Suppressor macrophage treated with lipopolysaccharide for 4 hours (primary cell): ENCODE measurements at regions not wholly inside any gene's neighbourhood (a gene's known extent, or its start where the extent isn't known, plus 50 kb on each side); places are given as distances from the start of the nearest gene placed in this dataset.

Experiments
- DNase-seq: peaks from one replicate; pipeline ENCODE4 v3.0.0-alpha.2; 2020

DNA sequence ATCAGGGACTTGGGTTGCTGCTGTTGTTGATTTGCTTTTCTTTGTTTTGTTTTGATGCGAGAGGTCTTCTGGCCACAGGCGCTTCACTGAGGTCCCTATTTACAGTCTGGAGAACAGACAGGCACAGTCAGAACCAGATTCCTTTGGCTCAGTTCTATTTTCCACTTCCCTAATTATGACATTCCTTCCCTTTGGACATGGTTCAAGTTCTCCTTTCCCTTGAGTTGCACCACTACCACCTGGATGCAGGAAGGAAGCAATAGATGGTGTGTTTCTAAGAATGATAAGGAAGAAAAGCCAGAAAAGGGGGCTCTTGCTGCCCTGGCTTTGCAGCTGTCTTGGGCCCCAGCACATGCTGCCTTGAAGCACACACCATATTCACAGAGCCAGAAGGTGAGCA lies 160.6 kb downstream of the MAF start:
- DNase-seq: peak; percentile 67

DNA sequence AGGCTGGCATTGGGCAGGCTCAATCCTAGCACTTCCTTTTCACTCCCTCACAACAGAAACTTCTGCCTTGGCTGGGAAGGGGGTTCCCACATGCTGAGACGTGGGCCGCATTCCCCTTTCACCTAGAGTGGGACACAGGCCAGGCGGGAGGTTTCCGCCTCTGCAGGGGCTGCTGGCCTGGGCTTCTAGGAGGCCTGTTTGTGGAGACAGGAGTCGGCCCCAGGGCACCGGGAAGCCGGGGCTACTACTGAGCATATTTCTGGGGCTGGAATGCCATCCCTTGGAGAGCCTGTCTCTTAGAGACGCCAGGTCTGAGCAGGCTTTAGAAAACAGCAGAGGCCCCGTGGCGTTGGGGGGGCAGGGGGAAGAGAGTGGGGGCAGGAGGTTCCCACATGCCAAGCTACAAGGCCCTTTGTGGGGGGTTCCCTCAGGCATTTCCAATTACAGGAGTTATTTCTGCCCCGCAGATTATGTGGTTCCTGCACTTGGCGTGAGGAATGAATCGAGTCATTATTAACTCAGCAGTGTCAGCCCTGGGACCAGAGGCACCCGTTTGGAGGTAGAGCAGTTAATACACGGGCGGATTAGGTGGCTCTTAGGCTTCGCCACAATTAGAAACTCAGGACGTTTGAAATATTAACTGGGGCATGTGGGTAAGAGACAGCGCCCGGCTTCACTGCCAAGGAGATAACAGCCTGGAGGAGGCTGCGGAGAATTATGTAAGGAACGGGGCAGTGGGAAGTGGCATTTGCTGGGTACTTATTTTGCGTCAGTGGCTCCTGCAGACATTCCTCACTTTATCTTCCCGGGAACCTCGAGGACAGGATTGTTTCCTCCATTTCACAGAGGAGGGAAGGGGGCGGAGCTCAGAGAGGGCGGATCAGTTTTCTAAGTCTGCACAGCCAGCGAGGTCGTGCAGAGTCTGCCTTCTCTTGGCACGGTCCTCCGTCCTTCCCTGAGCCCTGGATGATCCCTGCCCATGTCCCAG lies 162.5 kb downstream of the MAF start:
- DNase-seq: peak; percentile 40

GRCh38 chr16:79436885-79437284 lies 163.7 kb downstream of the MAF start:
- DNase-seq: no peak

GRCh38 chr16:79434771-79435170 lies 165.8 kb downstream of the MAF start:
- DNase-seq: no peak

GRCh38 chr16:79434092-79434491 lies 166.4 kb downstream of the MAF start:
- no peak for DNase-seq

DNA sequence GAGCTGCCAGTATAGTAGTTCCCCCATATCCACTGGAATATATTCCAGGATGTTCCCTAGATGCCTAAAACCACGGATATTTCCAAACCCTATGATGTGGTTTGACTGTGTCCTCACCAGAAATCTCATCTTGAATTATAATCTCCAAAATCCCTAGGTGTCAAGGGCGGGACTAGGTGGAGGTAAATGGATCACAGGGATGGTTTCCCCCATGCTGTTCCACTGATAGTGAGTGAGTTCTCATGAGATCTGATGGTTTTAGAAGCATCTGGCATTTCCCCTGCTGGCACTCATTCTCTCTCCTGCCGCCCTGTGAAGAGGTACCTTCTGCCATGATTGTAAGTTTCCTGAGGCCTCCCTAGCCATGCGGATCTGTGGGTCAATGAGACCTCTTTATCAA lies 168.6 kb downstream of the MAF start:
- no peak for DNase-seq

- no peak for DNase-seq
These were observed 170.3 kb downstream of the MAF start for GRCh38 chr16:79430191-79430678.

- DNase-seq: no peak
These were observed 171.0 kb downstream of the MAF start for GRCh38 chr16:79429381-79430190.

- no peak for DNase-seq
These were observed 173.9 kb downstream of the MAF start for GRCh38 chr16:79426663-79427062.

GRCh38 chr16:79422064-79422463 lies 178.5 kb downstream of the MAF start:
- peak; percentile 81 for DNase-seq

DNA sequence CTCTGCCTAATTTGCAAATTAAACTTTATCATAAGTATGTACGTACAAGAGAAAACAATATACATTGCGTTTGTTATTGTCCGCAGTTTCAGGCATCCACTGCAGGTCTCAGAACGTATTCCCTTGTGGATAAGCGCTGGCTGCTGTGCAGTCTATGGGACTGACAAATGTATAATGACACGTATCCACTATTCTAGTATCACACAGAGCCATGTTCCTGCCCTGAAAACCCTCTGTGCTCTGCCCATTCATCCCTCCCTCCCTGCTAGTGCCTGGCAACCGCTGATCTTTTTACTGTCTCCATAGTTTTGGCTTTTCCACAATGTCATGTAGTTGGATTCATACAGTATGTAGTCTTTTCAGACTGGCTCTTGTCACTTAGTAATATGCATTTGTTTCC lies 179.4 kb downstream of the MAF start:
- no peak for DNase-seq

DNA sequence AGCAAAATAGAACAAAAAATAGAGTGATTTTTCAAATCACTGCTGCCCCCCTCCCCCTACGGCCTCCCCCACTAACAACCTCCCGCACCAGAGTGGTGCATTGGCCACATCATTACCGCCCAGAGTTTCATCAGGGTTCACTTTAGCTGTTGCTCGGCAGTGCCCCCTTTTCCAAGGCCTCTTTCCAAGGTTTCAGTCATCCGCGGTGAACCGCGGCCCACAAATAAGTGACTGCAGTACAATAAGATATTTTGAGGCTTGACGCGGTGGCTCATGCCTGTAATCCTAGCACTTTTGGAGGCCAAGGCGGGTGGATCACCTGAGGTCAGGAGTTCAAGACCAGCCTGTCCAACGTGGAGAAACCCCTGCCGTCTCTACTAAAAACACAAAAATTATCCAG lies 180.0 kb downstream of the MAF start:
- DNase-seq: no peak

GRCh38 chr16:79419148-79419547 lies 181.4 kb downstream of the MAF start:
- peak; percentile 82 for DNase-seq

DNA sequence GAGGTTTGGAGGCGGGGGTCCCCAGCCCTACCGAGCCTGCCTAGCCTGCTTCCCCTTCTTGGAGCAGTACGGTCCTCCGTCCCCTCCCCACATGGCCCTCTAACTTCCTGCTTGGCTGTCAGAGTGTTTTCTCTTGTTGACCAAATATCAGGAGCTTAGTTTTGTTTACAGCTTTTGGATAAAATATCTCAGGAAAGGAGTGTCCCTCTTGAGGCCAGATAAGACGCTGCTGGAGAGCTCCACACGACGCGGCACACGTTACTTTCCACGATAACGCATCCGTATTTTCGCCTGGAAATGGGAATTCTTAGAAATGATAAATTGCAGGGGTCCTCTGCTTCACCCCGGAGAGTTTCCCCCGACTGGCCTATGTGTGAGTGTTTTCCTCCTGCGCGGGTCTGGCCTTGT lies 182.9 kb downstream of the MAF start:
- no peak for DNase-seq

GRCh38 chr16:79415983-79416640 lies 184.4 kb downstream of the MAF start:
- DNase-seq: no peak

- no peak for DNase-seq
These were observed 187.7 kb downstream of the MAF start for GRCh38 chr16:79412783-79413225.

DNA sequence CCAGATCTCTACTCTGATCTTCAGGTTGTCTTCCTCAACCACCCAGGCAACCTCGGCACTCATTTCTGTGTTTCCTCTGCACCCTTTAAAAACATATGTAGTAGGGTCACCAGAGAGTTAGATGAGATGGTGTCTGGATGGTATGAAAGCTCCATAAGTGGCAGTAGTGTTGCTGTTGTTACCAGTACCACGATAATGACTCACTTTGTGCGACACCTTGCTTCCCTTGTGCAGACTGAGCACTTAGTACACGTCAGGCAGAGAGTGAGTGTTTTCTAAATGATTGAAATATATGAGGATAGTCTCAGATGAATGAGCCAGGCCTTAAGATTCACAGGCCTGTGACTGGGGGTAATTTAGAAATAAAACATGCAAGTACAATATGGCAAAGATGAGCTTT lies 188.7 kb downstream of the MAF start:
- no peak for DNase-seq

DNA sequence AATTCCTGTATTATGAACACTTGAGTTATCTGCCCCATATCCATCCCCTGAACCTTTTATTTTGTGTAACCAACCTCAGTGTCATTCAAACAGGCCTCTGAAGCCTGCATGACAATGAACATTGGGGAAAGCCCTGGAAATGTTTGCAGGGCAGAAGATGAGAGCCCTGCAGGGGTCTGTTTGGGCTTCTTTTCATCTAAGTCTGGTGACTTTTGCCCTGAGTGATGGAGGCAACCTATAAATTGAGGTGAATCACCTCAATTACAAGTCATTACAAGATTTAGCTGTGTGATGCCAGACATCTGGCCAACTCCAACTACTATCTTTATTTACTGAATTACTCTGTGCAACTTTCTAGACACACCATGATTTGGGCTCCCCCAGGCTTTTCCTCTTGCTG lies 189.2 kb downstream of the MAF start:
- DNase-seq: no peak

DNA sequence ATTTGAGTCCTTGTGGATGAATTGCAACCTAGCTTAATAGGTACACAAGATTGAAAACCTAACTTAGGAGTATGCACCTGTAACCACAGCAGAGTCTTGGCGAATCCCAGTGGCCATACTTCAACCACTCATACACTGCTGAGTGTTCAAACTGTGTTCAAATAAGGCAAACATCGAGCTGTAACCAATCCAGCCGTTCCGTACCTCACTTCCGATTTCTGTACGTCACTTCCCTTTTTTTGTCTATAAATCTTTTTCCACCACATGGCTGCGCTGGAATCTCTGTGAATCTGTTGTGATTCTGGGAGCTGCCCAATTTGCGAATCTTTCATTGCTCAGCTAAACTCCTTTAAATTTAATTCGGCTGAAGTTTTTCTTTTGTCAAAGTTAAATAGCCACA lies 190.6 kb downstream of the MAF start:
- peak; percentile 34 for DNase-seq

GRCh38 chr16:79408355-79408754 lies 192.2 kb downstream of the MAF start:
- no peak for DNase-seq

- DNase-seq: no peak
These were observed 192.9 kb downstream of the MAF start for GRCh38 chr16:79407461-79408135.

GRCh38 chr16:79407005-79407404 lies 193.5 kb downstream of the MAF start:
- DNase-seq: no peak

DNA sequence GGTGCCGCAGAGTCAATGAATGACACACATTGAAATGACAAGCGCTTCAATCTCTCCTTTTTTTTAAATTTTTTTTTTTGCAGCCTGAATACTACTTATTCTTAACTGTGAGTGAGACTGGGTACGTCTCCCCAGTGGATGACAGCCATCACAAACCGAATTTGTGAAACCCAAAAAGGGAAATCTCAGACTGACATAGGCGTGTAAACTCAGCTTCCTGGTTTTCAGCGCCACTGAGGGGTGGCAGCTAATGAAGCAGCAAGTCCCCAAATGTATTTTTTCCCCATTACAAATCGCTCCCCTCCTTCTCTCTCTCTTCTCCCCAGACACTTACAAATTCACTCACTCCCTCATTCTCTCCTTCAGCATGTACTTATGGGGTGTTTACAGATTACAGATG lies 196.0 kb downstream of the MAF start:
- DNase-seq: peak; percentile 44
